GM19438 (cell line): ENCODE measurements at regions not wholly inside any gene's neighbourhood (a gene's known extent, or its start where the extent isn't known, plus 50 kb on each side); places are given as distances from the start of the nearest gene placed in this dataset.
A peak's percentile ranks its signal among the peaks of the same experiment; 100 is the strongest.
"Not testable (repeated sequence)": the region's sequence is repeated elsewhere in the genome, so short reads cannot be mapped to it uniquely, and the experiment has no call there.

Source experiments
- ATAC-seq: cut with Tn5 transposase; IDR thresholded peaks from one replicate; pipeline ENCODE4 v1.9.1; 2021; ENCODE audit warnings: low read depth; ENCODE audit not compliant: unreplicated experiment

DNA sequence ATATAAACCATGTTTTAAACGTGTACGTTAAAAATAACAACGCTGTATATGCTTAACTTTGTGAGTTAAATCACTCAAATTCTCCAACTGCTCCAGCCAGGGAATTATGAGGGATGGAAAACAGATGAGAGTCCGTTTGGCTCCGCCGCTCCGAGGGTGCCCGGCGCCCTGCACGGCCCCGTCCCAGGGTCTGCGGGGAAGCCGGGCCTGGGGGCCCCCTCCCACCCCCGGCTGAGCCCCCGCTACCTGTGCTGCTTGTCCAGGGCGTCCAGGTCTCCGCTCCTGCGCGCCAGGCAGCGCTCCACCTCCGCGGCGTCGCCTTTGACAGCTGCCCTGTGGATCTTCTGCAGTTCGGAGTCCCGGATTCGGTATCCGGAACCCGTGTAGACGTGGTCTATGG lies 415.5 kb downstream of the FOXD4L4 start:
- not testable (repeated sequence) for ATAC-seq

DNA sequence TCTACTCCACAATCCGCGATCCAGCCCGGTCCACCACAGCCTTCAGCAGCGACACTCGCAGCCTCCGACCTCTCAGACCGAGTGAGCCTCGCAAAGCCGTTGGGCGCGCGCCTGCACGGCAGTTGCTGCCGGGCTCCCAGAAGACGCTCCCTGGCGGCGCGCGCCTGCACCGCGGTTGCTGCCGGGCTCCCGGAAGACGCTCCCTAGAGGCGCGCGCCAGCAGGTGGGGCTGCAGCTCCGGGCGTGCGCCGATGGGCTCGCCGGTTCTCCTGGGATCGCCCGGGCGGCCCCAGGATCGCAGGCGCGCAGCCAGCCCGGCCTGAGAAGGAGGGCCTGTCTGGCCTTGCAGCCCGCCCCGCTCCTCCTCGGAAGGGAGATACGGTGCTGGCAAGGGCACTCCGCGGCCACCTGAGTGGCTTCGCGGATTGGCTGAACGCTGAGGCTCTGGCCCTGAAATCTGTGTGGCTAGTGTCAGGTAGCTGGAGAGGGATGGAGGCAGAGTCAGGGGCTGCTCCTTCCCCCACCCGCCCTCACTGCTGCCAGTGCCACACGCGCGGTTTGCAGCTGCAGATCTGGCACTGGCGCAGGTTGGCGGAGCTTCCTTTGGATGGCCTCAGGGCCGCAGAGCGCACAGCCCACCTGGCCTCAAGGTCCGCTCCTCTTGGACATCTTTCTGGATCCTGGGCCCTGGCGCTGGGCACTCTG lies 416.2 kb downstream of the FOXD4L4 start:
- peak; percentile 100 for ATAC-seq

DNA sequence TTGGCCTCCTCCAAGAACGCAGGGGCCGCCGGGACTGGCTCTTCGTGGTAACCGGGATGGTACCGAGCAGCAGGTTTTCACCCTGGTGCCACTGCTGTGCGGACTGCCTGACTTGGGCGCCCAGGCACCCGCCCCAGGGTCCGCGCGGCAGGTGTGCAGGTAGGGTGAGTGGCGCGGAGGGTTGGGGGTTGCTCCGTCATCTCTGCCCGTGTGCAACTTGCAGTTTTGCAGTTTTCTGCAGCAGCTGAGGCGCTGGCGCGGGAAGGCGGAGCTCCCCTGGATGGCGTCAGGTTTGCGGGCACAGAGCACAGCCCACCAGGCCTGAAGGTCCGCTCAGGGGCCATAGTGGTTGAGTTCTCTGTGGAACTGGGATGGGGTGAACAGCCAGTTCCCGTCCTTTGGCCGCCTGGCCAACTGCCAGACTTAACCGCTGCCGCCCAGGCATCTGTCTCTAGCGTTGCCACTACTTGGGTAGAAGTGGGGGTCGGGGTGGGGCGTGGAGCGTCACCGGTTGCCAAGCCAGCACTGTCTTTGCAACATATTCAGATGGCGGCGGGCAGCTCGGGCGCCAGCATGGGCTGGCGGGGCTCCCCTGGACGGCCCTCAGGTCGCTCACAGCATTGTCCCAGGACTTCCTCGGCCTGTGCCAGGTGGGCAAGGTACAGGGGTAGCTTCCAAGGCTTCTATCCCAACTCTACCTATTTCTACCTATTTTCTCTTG lies 417.2 kb downstream of the FOXD4L4 start:
- ATAC-seq = not testable (repeated sequence)

DNA sequence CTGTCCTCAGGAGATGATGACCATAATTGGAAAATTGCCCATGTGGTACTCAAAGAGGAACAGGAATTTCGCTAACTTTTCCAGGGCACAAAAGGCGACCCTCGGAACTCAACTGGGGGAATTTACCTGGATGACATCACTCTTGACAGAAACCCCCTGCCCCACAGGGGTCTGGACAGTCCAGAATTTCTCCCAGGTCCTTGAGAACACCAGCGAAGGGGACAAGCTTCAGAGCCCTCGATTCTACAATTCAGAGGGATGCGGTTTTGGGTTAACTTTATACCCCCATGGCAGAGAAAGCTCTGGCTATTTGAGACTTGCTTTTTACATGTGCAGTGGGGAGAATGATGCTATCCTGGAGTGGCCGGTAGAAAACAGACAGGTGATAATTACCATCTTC lies 445.4 kb downstream of the FOXD4L4 start:
- not testable (repeated sequence) for ATAC-seq

DNA sequence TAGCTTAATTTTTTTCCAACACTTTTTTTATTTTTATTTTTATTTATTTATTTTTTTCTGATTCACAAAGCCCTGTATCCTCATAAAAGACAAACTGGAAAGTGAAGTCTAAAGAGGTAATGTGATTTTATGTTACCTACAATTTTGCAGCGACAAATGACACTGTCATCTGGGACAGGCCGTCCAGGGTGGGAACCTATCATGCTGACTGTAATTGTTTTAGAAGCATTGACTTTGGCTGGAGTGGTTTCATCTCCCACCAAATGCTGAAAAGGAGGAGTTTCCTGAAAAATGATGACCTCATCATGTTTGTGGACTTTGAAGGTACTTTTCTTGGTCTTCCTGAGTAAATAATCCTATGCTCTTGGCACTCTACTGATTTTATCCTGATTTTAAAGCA lies 446.7 kb downstream of the FOXD4L4 start:
- ATAC-seq = not testable (repeated sequence)

DNA sequence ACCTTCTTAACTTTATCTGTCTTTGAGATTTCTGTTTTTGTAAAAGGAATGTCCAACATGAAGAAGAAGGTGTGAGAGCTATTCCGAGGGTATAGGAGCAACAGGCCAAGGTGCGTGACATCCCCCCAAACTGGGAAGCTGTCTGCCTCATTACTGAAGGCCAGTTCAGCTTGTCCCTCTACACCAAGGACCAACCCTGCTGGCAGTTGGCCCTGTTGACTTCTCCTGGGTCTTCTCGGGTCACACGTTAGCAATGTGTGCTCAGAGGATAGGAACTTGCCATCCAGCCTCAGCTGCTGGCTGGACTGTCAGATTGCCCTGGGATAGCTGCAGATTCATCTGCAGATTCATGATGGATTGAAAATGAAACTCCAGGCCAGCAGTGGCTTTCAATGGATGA lies 460.3 kb downstream of the FOXD4L4 start:
- not testable (repeated sequence) for ATAC-seq

DNA sequence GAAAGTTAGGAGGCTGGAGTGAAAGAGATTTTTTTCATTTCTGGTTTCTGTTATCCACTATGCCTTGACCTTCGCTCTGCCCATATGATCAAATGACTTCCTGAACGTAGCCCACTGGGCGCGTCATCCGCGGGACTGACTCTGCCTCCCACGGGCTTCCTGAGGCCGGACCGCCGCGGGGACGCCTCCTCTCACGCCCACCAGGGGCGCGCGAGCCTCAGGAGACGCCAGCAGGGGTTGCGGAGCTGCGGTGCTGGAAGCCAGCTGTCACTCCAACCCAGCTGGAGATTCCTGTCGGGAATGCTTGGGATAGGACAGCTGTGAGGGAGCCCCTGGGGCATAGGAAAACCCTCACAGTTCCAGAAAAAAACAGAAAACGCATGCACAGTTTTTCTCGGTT lies 461.5 kb downstream of the FOXD4L4 start:
- ATAC-seq = not testable (repeated sequence)

DNA sequence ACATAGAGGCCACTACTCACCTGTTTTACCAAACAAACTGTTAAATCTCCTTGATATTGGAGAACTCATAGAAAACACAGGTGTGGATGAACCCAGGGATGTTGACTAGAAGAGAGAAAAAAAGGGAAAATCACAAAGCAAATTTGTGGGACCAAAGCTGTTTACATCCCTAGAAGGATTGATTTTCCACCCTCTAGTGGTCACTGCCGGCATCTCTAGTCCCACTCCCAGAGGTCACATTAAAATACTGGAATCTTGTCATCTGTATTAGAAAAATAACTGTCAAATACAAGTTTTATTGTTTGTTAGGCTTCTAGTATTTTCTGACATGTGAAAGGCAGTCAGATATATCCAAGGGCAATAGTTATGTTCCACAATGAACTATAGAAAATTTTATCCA lies 469.7 kb downstream of the FOXD4L4 start:
- not testable (repeated sequence) for ATAC-seq

DNA sequence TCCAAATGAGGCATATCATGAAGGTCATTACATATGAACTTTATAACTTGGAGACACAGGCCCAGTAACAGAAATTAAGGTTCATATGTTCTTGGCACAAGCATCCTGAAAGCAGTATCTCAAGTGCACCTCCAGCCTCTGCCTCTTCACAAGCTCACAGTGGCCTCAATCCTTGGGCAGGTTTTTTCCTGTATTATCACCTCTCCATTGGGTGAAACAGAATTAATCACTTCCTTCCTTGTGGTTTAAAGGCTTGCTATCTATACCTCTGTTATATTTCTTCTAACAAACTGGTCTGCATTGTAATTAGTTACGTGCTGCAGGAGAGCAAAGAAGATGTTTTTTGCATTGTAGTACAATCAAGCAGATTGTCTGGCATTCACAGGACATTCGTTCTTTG lies 471.0 kb downstream of the FOXD4L4 start:
- not testable (repeated sequence) for ATAC-seq

DNA sequence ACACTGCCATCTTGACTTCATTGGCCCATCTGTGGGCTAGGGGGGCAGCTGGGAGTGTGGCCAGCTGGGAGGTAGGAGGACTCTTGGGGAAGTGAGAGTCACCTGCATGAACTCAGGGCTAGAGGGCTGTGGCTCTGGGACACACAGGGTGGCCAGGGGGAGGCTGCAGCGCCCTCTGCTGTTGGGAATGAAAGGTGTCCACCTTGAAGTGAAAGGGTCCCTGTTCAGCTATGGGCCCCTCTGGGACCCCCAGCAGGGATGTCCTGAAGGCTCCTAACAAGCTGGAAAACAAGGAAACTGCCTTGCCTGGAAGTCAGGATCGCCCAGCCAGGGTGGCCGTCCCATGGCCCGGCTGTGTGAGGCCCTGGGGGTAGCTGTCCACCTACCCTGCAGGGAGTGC lies 507.8 kb downstream of the FOXD4L4 start:
- not testable (repeated sequence) for ATAC-seq

DNA sequence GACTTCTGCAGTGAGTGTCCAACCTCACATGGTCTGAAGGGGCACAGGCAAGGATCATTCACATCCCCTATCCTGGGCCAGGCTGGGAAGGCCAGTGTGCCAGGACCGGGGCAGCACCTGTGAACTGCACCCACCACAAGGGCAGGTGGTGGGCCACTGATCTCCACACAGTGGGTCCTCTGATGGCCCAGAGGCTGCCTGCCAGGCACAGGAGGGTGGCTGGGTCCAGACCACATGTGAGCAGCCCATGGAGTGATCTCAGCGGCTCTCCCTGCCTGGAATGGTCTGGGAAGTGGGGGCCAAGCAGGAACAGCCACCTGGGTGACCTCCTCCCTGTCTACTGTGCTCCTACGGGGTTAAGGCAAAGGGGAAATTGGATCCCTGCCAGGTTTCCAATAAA lies 508.5 kb downstream of the FOXD4L4 start:
- not testable (repeated sequence) for ATAC-seq

DNA sequence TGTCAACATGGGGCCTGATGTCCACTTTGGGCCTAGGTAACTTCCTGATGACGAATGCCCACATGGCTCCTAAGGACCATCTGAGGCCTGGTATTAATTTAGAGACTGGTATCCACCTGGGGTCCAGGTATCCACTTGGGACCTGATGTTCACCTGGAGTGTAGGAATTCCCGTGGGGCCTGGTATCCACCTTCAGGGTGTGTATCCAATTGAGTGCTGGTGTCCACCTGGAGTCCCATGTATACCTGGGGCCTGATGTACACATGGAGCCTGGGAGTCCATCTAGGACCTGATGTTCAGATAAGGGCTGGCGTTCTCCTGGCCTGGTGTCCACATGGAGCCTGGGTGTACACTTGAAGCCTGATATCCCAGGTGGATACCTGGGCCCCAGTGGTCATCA lies 520.6 kb downstream of the FOXD4L4 start:
- ATAC-seq = not testable (repeated sequence)

DNA sequence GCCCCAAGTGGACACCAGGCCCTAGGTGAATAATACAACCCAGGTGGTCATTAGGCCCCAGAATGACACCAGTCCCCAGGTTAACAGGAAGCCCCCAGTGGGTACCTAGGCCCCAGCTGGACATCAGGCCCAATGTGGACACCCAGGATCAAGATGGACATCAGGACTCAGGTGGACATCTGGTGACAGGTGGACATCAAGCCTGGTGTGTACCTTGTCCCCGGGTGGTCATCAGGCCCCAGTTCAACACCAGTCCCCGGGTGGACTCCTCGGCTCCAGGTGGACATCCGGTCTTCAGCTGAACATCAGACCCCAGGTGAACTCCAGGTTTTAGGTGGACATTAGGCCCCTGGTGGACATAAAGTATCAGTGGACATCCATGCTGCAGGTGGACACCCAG lies 524.6 kb downstream of the FOXD4L4 start:
- ATAC-seq = not testable (repeated sequence)

DNA sequence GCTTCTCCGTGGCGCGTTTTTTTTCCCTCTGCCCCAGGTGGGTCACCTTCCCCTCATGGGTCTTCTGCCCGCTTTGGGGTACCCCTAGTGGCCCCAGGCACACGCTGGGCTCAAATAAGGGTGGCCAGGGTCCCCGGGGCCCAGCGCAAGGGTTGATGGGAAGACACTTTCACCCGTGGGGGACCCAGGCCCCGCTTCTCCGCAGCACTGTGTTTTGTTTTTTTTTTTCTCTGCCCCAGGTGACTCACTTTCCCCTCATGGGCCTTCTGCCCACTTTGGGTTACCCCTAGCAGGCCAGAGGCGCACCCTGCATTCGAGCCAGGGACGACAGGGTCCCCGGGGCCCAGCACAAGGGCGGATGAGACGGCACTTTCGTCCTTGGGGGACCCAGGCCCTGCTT lies 526.7 kb downstream of the FOXD4L4 start:
- ATAC-seq = not testable (repeated sequence)

DNA sequence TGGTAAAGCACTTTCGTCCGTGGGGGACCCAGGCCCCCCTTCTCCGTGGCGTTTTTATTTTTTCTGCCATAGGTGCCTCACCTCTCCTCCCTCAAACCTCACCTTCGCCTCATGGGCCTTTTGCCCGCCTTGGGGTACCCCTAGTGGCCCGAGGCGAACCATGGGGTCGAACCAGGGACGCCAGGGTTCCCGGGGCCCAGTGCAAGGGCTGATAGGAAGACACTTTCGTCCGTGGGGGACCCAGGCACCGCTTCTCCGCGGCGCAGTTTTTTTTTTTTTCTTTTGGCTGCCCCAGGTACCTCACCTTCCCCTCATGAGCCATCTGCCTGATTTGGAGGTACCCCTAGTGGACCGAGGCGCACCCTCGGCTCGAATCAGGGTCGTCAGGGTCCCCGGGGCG lies 527.8 kb downstream of the FOXD4L4 start:
- not testable (repeated sequence) for ATAC-seq

DNA sequence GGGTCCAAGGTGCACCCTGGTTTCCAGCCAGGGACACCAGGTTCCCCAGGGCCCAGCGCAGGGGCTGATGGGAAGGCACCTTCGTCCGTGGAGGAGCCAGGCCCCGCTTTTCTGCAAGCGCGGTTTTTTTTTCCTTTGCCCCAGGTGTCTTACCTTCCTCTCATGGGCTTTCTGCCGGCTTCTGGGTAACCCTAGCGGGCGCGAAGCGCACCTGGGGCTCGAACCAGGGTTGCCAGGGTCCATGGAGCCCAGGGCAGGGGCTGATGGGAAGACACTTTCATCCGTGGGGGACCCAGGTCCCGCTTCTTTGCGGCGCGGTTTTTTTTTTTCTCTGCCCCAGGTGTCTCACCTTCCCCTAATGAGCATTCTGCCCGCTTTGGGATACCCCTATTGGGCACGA lies 529.3 kb downstream of the FOXD4L4 start:
- not testable (repeated sequence) for ATAC-seq

DNA sequence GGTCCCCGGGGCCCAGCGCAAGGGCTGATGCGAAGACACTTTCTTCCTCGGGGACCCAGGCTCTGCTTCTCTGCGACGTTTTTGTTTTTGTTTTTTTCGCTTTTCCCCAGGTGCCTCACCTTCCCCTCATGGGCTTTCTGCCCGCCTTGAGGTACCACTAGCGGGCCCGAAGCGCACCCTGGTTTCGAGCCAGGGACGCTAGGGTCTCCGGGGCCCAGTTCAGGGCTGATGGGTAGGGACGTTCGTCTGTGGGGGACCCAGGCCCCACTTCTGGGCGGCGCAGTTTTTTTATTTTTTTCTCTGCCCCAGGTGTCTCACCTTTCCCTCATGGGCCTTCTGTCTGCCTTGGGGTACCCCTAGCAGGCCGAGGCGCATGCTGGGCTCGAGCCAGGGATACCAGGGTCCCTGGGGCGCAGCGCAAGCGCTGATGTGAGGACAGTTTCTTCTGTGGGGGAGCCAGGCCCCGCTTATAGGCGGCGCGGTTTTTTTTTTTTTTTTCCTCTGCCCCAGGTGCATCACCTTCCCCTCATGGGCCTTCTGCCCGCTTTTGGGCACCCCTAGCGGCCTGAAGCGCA lies 530.0 kb downstream of the FOXD4L4 start:
- not testable (repeated sequence) for ATAC-seq

DNA sequence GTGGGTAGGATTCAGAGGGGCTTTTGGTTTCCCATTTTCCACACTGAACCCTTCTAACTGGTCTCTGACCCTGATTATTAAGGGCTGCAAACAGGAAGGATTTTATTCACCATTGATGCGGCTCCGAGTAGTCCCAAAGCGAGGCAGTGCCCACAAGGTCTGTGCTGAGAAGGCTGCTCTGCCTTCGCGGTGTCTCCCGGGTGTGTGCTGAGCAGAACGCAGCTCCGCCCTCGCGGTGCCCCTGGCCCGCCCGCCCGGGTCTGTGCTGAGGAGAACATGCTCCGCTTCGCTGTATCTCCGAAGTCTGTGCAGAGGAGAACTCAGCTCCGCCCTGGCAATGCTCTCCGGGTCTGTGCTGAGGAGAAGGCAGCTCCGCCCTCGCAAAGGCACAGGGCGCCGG lies 530.7 kb downstream of the FOXD4L4 start:
- not testable (repeated sequence) for ATAC-seq

DNA sequence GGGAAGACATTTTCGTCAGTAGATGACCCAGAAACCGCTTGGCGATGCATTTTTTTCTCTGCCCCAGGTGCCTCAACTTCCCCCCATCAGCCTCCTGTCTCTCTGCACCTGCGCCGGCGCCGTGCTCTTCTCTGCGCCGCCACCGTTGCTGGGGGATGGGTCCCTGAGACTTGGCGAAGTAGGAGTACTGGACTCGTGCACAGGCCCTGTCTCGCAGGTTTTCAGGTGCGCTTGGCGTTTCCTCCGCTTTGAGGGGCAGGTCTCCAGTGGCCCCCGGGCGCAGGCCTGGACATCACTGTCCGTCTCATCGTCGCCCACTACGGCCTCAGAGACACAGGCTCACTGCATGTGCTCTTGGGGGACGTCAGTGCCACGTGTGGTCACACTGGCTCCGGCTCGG lies 532.1 kb downstream of the FOXD4L4 start:
- not testable (repeated sequence) for ATAC-seq

DNA sequence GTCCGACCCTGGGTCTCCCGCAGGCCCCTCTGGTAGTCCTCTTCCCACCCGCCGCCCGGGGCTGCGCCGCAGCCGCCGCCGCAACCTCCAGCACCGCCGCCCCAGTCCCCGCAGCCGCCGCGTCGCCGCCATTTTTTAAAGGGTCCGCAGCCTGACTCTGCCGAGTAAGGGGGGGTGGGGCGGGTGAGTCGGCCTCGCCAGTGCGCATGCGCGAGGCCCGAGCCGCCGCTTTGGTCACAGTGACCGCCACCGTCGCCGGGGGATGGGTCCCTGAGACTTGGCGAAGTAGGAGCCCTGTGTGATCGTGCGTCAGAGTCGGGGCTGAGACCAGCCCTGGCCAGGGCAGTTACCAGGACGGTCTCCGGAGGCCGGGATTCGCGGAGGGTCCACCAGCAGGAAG lies 532.8 kb downstream of the FOXD4L4 start:
- ATAC-seq = not testable (repeated sequence)

DNA sequence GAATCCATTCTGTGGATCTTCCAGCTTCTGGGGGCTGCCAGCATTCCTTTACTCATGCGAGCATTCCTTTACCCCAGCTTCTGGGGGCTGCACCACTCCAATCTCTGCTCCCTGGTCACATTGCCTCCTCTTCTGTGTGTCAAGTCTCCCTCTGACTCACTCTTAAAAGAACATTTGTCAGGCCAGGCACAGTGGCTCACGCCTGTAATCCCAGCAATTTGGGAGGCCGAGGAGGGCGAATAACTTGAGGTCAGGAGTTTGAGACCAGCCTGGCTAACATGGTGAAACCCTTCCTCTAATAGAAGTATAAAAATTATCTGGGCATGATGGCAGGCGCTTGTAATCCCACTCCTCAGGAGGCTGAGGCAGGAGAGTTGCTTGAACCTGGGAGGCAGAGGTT lies 541.9 kb downstream of the FOXD4L4 start:
- not testable (repeated sequence) for ATAC-seq
